Mesenteric fat pad (tissue), 1 donor: ENCODE measurements at regions not wholly inside any gene's neighbourhood (a gene's known extent, or its start where the extent isn't known, plus 50 kb on each side); places are given as distances from the start of the nearest gene placed in this dataset.
"Not testable (repeated sequence)": the region's sequence is repeated elsewhere in the genome, so short reads cannot be mapped to it uniquely, and the experiment has no call there.

Source experiments
- DNase-seq: peaks from one replicate; pipeline ENCODE4 v3.0.0-alpha.2; 2020; ENCODE audit warnings: low spot score
- donor health status: DM: yes; HTN: yes; CAD: no.

DNA sequence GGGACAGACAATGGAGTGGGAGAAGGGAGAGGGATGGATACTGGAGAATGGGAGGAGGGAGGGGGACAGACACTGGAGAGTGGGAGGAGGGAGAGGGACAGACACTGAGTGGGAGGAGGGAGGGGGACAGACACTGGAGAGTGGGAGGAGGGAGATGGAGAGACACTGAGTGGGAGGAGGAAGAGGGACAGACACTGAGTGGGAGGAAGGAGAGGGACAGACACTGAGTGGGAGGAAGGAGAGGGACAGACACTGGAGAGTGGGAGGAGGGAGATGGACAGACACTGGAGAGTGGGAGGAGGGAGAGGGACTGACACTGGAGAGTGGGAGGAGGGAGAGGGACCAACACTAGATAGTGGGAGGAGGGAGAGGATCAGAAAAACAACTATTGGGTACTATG is 426.7 kb upstream of the PMFBP1 start:
- no peak for DNase-seq

DNA sequence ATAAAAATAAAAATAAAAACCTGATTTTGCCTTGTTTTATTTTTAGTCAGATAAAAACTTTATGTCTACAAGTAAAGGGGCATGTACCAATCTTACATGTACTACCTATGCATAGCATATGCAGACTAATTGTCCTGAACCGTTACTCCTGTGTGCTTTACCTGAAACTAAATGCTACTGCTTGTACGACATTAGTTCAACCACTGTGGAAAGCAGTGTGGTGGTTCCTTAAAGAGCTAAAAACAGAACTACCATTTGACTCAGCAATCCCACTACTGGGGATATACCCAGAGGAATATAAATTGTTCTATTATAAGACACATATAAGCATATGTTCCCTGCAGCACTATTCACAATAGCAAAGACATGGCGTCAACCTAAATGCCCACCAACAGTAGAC is 426.0 kb upstream of the PMFBP1 start:
- no peak for DNase-seq

DNA sequence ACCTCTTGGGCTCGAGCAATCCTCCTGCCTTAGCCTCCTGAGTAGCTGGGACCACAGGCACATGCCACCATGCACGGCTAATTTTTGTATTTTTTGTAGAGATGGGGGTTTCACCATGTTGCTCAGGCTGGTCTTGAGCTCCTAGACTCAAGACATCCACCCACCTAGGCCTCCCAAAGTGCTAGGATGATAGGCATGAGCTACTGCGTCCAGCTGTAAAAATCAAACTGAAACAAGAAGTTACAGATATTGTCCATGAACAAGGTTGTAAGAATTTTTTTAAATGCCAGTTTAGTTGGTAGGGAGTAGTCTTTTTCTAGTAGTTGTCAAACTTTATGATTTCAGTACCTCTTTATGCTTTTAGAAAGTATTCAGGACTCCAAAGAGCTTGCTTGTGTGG is 424.4 kb upstream of the PMFBP1 start:
- no peak for DNase-seq

DNA sequence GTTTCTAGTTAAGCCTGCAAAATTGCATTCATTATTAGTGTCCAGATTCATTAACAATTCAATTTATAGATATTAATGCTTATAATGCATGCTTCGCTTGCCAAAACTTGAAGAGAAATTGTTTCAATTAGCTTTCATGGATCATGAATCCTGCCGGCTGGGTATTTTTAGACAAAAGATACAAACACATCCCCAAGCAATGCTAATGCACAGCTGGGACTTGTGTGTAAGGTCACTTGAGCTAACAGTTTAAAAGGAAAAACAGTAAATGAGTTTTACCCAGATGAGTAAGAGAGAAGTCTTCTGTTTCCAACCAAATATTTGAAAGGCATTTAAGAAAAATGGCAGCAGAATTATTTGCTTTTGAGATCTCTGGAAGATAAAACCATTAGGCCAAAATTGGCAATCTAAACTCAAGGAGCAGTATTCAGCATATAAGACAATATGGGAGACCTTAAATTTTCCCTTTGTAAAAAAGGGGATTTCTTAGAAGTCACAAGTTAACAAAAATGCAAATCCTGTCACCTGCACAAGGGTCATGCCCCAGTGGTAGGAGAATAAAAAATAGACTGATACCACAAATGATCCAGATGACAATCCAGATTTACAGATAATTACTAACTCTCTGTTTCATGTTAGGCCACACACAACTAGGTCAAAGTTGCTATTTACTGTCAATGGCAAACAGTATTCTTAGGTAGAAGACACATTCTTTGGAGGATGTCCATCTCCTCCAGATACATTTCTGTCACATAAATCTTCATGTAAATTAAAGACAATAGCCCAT is 418.4 kb upstream of the PMFBP1 start:
- no peak for DNase-seq

DNA sequence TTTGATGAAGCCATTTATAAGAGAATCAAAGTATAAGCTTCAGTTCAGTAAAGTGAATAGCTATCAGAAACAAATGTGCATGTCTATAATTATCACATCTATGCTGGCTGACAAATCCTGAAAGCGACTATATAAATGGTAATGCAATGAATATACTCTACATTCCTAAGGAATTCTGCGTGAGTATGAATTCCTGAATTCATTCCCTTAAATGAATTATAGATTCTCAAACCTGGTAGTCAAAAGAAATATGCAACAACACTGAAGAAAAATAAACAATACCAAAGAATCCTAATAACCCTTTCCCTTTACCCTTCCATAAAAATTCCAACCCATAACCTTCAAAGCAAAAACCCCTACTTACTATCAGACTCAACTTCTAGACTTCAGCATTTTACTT is 416.6 kb upstream of the PMFBP1 start:
- no peak for DNase-seq

DNA sequence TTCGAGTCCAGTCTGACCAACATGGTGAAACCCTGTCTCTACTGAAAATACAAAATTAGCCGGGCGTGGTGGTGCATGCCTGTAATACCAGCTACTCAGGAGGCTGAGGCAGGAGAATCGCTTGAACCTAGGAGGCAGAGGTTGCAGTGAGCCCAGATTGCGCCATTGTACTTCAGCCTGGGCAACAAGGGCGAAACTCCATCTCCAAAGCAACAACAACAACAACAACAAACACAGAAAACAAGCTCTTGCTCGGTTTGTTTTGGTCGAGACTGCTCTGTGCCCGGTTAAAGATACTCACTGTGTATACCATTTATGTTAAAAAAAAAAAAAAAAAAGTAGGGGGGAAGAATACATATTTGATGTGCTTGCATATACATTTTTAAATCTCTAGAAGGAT is 406.1 kb upstream of the PMFBP1 start:
- not testable (repeated sequence) for DNase-seq

DNA sequence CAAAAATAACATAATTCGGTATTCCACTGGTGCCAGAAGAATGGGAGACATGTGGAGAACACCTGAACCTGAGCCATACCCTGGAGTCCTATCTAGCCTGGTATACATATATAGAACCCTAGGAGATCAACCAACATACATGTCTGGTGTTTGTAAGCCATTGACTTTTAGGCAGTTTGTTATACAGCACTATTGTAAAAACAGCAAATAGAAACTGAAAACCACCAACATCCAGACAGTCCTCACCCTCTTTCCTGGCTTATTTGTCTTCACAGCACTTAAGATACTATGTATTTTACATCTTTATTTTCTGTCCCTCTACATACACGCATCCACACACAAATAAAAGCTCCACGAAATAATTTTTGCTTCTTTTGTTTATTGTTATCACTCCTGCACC is 404.2 kb upstream of the PMFBP1 start:
- no peak for DNase-seq

GRCh38 chr16:72569677-72570076 is 397.7 kb upstream of the PMFBP1 start:
- no peak for DNase-seq

GRCh38 chr16:72568502-72568901 is 396.5 kb upstream of the PMFBP1 start:
- DNase-seq, result no peak

GRCh38 chr16:72566174-72566573 is 394.2 kb upstream of the PMFBP1 start:
- DNase-seq, result no peak

- DNase-seq, result no peak
These were observed 393.2 kb upstream of the PMFBP1 start for GRCh38 chr16:72565106-72565505.

- no peak for DNase-seq
These were observed 388.7 kb upstream of the PMFBP1 start for GRCh38 chr16:72560617-72561016.

- no peak for DNase-seq
These were observed 386.5 kb upstream of the PMFBP1 start for GRCh38 chr16:72558501-72558900.

DNA sequence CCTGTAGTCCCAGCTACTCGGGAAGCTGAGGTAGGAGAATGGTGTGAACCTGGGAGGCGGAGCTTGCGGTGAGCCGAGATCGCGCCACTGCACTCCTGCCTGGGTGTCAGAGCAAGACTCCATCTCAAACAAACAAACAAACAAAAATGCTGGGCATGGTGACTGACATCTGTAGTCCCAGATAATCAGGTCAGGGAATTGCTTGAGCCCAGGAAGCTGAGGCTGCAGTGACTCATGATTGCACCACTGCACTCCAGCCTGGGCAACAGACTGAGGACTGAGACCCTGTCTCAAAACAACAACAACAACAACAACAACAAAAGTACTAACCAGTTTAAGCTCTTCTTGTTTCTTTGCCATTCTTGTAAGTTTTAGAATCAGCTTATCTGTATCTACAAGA is 383.0 kb upstream of the PMFBP1 start:
- DNase-seq, result no peak

- no peak for DNase-seq
These were observed 380.7 kb upstream of the PMFBP1 start for GRCh38 chr16:72552654-72553053.

GRCh38 chr16:72551649-72552048 is 379.7 kb upstream of the PMFBP1 start:
- DNase-seq, result no peak

GRCh38 chr16:72549878-72550277 is 377.9 kb upstream of the PMFBP1 start:
- no peak for DNase-seq

DNA sequence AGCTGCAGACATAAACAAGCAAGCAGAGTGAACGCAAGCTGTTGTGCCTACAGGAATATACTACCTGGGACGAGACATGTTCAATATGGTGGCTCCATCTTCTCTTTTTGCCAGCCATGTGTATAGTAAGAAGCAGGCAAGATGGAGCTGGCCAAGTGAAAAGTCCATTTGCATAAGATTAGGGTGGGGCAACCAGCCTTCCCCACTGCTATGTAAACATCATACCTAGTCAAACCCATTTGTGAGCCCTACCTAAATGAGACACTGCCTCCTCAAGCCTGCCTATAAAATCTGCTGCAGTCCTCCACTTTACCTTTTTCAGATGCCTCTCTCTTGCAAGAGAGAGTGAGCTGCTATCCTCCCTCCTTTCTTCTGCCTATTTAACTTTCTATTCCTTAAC is 370.1 kb upstream of the PMFBP1 start:
- DNase-seq, result no peak

- no peak for DNase-seq
These were observed 365.7 kb upstream of the PMFBP1 start for GRCh38 chr16:72537664-72538063.

GRCh38 chr16:72536723-72537435 is 364.9 kb upstream of the PMFBP1 start:
- no peak for DNase-seq

GRCh38 chr16:72532906-72533410 is 361.0 kb upstream of the PMFBP1 start:
- no peak for DNase-seq

DNA sequence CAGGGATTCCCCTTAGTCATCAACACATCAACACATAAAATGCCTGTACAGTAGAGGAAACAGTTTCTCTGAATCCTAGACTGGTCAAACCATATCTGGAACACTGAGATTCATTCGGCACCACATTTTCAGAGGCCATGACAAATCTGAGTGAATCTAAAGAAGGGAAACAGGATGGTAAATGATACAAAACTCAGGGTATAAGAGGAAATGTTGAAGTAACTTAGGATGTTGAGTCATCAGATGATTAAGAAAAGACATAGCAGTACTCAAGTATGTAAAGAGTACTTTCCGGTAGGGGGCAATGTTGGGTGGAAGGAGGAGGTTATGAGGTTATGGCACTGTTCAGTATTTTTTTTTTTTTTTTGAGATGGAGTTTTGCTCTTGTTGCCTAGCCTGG is 358.5 kb upstream of the PMFBP1 start:
- no peak for DNase-seq

DNA sequence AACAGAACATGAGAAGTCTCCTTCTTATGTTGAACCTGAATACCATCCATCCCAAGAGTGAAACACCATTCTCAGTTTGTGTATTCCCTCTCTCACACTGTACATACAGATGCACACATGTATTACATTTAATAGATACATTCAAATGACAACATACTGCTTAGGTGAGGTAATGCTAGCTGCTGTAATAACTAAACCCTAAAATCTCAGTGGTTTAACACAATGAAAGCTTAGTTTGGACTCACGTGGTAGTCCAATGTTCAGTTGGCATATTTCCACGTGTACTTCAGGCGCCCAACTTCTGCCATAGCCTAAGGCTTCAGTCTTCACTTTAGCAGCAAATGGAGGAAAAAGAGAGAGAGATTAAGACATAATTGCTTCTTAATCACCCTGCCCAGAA is 351.1 kb upstream of the PMFBP1 start:
- DNase-seq, result no peak
